Upper lobe of left lung (tissue), 4 donors: ENCODE measurements at regions not wholly inside any gene's neighbourhood (a gene's known extent, or its start where the extent isn't known, plus 50 kb on each side); places are given as distances from the start of the nearest gene placed in this dataset.

ENCODE experiments used
- EP300 ChIP-seq, 4 donors: sonication (generic); formaldehyde crosslinking; IDR thresholded peaks; one replicate each; pipeline ENCODE4 v1.5.1; 2017; ENCODE audit warnings: antibody characterized with exemption in 4 of 4, control low read depth in 2 of 4
- POLR2A ChIP-seq, 4 donors: fragments of 450-650 bp; IDR thresholded peaks; one replicate each; pipeline ENCODE4 v1.5.1; 2016 to 2017; ENCODE audit warnings: antibody characterized with exemption in 4 of 4, mild to moderate bottlenecking in 2 of 4
- TF ChIP-seq, protein P1 (sequence below), 6 experiments: fragments of 450-650 bp in 4 of 6; fragments of 200-600 bp in 2 of 6; sonication (generic) in 2 of 6; IDR thresholded peaks; one replicate each; pipeline ENCODE4 v1.5.1; 2016 to 2019; ENCODE audit warnings: antibody characterized with exemption in 6 of 6

DNA sequence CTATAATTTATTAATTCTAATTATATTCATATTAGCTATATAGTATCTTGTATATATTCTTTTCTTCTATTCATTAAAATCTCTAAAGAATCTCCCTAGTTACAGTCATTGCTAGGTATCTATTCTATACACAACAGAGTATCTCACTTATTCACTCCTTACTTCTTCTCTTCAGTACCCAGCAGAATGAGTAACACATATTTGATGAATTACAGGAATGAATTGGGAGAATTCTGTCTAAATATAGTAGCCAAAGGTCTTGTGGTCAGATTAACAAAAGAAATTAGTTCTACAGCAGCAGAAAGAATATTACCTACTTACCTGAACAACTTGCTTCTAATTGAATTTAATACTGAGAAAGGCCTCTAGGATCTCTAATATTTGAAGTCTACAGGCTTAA is 758.0 kb upstream of the ZEB2 start:
- no peak for TF ChIP-seq POLR2A (IDR thresholded peaks at IDR 0.05)
- TF ChIP-seq EP300 (IDR thresholded peaks at IDR 0.05) = no peak
- TF ChIP-seq, protein P1, sequence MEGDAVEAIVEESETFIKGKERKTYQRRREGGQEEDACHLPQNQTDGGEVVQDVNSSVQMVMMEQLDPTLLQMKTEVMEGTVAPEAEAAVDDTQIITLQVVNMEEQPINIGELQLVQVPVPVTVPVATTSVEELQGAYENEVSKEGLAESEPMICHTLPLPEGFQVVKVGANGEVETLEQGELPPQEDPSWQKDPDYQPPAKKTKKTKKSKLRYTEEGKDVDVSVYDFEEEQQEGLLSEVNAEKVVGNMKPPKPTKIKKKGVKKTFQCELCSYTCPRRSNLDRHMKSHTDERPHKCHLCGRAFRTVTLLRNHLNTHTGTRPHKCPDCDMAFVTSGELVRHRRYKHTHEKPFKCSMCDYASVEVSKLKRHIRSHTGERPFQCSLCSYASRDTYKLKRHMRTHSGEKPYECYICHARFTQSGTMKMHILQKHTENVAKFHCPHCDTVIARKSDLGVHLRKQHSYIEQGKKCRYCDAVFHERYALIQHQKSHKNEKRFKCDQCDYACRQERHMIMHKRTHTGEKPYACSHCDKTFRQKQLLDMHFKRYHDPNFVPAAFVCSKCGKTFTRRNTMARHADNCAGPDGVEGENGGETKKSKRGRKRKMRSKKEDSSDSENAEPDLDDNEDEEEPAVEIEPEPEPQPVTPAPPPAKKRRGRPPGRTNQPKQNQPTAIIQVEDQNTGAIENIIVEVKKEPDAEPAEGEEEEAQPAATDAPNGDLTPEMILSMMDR (IDR thresholded peaks at IDR 0.05) = no peak
